ENCODE measurements at regions not wholly inside any gene's neighbourhood (a gene's known extent, or its start where the extent isn't known, plus 50 kb on each side); places are given as distances from the start of the nearest gene placed in this dataset.

GRCh38 chr3:150225986-150226385 lies 182.1 kb upstream of the TSC22D2 start:
- TF ChIP-seq POLR2A (IDR thresholded peaks at IDR 0.05; ENCODE audit: low read length) (no peak), MAZ (IDR thresholded peaks at IDR 0.05; ENCODE audit: borderline replicate concordance, low read depth, low read length) (no peak)

Measured in A549 (cell line).